Endothelial cell of umbilical vein (primary cell): ENCODE measurements at regions not wholly inside any gene's neighbourhood (a gene's known extent, or its start where the extent isn't known, plus 50 kb on each side); places are given as distances from the start of the nearest gene placed in this dataset.

Experiments
- BruUV-seq: library from RNA; stranded (reverse); fragments of 400-500 nt; replicated peaks from 2 replicates; lab custom pipeline; 2021; lab: Mats Ljungman, UMichigan
- CTCF ChIA-PET: fragments of 300-600, 350-600 bp; sonication (Branson Sonifier 250); formaldehyde crosslinking; loops from one replicate; lab custom pipeline; 2021; ENCODE audit warnings: antibody characterized with exemption, inconsistent platforms; lab: Charles Lee
- POLR2A ChIA-PET: fragments of 300-600, 350-600 bp; sonication (Branson Sonifier 250); formaldehyde crosslinking; loops from one replicate; lab custom pipeline; 2021; ENCODE audit warnings: antibody characterized with exemption, inconsistent platforms; lab: Charles Lee
- DNase-seq: peaks from one replicate; pipeline ENCODE4 v3.0.0-alpha.2; 2011; ENCODE audit warnings: low read depth, low spot score
- FAIRE-seq: peaks from 2 replicates; lab custom pipeline; 2011; peaks lifted over from hg19 to GRCh38; lab: Jason Lieb, UNC
- H2AFZ ChIP-seq: 2 replicates; pipeline ENCODE4 v1.6.0; 2012; ENCODE audit warnings: low read depth, low read length, control low read depth, inconsistent platforms
- H3K27ac ChIP-seq: 2 replicates; pipeline ENCODE4 v1.5.1; 2011; ENCODE audit warnings: low read depth, mild to moderate bottlenecking, control low read depth, low read length, moderate library complexity; ENCODE audit not compliant: insufficient read depth
- H3K27me3 ChIP-seq, 2 experiments: 2 replicates each; pipeline versions ENCODE4 v1.6.0 to v1.6.1; 2011; ENCODE audit warnings: low read length in 2 of 2, mixed read lengths in 1 of 2; ENCODE audit not compliant: control insufficient read depth in 2 of 2, insufficient read depth in 2 of 2
- H3K36me3 ChIP-seq, 2 experiments: 2 replicates in 1 of 2; 3 replicates in 1 of 2; pipeline ENCODE4 v1.5.1; 2011; ENCODE audit warnings: low read length in 2 of 2, mild to moderate bottlenecking in 1 of 2, moderate library complexity in 1 of 2; ENCODE audit not compliant: control insufficient read depth in 2 of 2, insufficient read depth in 2 of 2; ENCODE audit errors: extremely low read depth in 1 of 2
- H3K4me1 ChIP-seq: 3 replicates; pipeline ENCODE4 v1.5.1; 2011; ENCODE audit warnings: mild to moderate bottlenecking, low read length; ENCODE audit not compliant: control insufficient read depth, insufficient read depth; ENCODE audit errors: extremely low read depth
- H3K4me2 ChIP-seq: 2 replicates; pipeline ENCODE4 v1.6.1; 2011; ENCODE audit warnings: low read length, control low read depth, mixed read lengths; ENCODE audit not compliant: insufficient read depth
- H3K4me3 ChIP-seq, 3 experiments: fragments of 200-600 bp in 1 of 3; sonication (generic), shearing (Covaris generic) in 1 of 3; replicated peaks in 1 of 3; 2 replicates each; pipeline ENCODE4 v1.5.1; 2011 to 2016; ENCODE audit warnings: control low read depth in 3 of 3, low read length in 3 of 3, mild to moderate bottlenecking in 2 of 3, inconsistent platforms in 1 of 3, low read depth in 1 of 3, moderate library complexity in 1 of 3; ENCODE audit not compliant: insufficient read depth in 1 of 3
- H3K79me2 ChIP-seq: 2 replicates; pipeline ENCODE4 v1.6.0; 2012; ENCODE audit warnings: low read length, inconsistent platforms; ENCODE audit not compliant: control insufficient read depth, insufficient read depth
- H3K9ac ChIP-seq: replicated peaks from 2 replicates; pipeline ENCODE3; 2011; ENCODE audit warnings: low read length, control low read depth; ENCODE audit not compliant: insufficient read depth; ENCODE audit errors: extremely low read depth
- H3K9me1 ChIP-seq: replicated peaks from 3 replicates; pipeline ENCODE4 v1.6.0; 2011; ENCODE audit warnings: mild to moderate bottlenecking, low read length; ENCODE audit not compliant: control insufficient read depth, insufficient read depth; ENCODE audit errors: extremely low read depth
- H3K9me3 ChIP-seq: replicated peaks from 2 replicates; pipeline ENCODE4 v1.5.1; 2012; ENCODE audit warnings: low read length, inconsistent platforms; ENCODE audit not compliant: control insufficient read depth, insufficient read depth
- H4K20me1 ChIP-seq: replicated peaks from 2 replicates; pipeline ENCODE3; 2011; ENCODE audit warnings: mild to moderate bottlenecking, low read length; ENCODE audit not compliant: control insufficient read depth, insufficient read depth; ENCODE audit errors: extremely low read depth
- CTCF ChIP-seq, 2 donors: IDR thresholded peaks; 1 replicate in 1 of 2; 2 replicates in 1 of 2; pipeline ENCODE4 v1.5.1; 2011; ENCODE audit warnings: low read length in 2 of 2, mild to moderate bottlenecking in 2 of 2, moderate library complexity in 2 of 2, control low read depth in 1 of 2, inconsistent platforms in 1 of 2, low read depth in 1 of 2; ENCODE audit not compliant: insufficient read depth in 1 of 2; ENCODE audit errors: extremely low read depth in 1 of 2
- EZH2 ChIP-seq: IDR thresholded peaks from 2 replicates; pipeline ENCODE4 v1.6.1; 2012; ENCODE audit warnings: borderline replicate concordance, low read depth, mild to moderate bottlenecking, moderate library complexity, low read length, inconsistent platforms; ENCODE audit not compliant: severe bottlenecking
- FOS ChIP-seq: IDR thresholded peaks from 2 replicates; pipeline ENCODE4 v1.6.1; 2011; ENCODE audit warnings: mild to moderate bottlenecking, low read length, moderate library complexity, borderline replicate concordance; ENCODE audit not compliant: insufficient read depth
- GATA2 ChIP-seq: IDR thresholded peaks from 2 replicates; pipeline ENCODE4 v1.7.0; 2011; ENCODE audit warnings: low read depth, mild to moderate bottlenecking, moderate library complexity, mixed read lengths, low read length; ENCODE audit not compliant: insufficient read length, insufficient read depth
- JUN ChIP-seq: IDR thresholded peaks from 2 replicates; pipeline ENCODE4 v1.6.1; 2011; ENCODE audit warnings: borderline replicate concordance, low read depth; ENCODE audit not compliant: insufficient read length, insufficient read depth
- MAX ChIP-seq: IDR thresholded peaks from 2 replicates; pipeline ENCODE4 v1.6.1; 2011; ENCODE audit not compliant: insufficient read depth, insufficient read length
- MYC ChIP-seq: IDR thresholded peaks from one replicate; pipeline ENCODE4 v1.6.1; 2011; ENCODE audit warnings: mild to moderate bottlenecking, low read depth, low read length
- POLR2A ChIP-seq: IDR thresholded peaks from 2 replicates; pipeline ENCODE4 v1.6.1; 2012; ENCODE audit warnings: low read depth, mild to moderate bottlenecking, control low read depth, low read length
- POLR2AphosphoS5 ChIP-seq: IDR thresholded peaks from 2 replicates; pipeline ENCODE4 v1.6.1; 2012; ENCODE audit warnings: low read depth, mild to moderate bottlenecking, control low read depth, low read length, moderate library complexity; ENCODE audit not compliant: insufficient read depth
- dilution Hi-C: fragments of 300-500 bp; cut with MboI; formaldehyde crosslinking; loops from one replicate; pipeline ENCODE4 v1.15.0; 2019; ENCODE audit warnings: low sequenced_read_pairs; ENCODE audit not compliant: extremely low pct_ligation_motif_present
- intact Hi-C: fragments of 100-400 bp; cut with micrococcal nuclease; formaldehyde crosslinking; loops from one replicate; pipeline ENCODE4 v1.10.0; 2022

- FAIRE-seq (no peak), DNase-seq (no peak)
- H3K9me1 ChIP-seq: no peaks in the 10 kb centered on the region
- H3K9ac ChIP-seq: no peak overlapping the region
- no TSS peak for BruUV-seq
- POLR2A ChIA-PET: no interaction called here
- H3K4me2 ChIP-seq: no peak overlapping the region
- CTCF ChIA-PET: no interaction called here
- TF ChIP-seq JUN (no peak), POLR2AphosphoS5 (no peak), POLR2A (no peak), EZH2 (no peak), CTCF (IDR thresholded peaks at IDR 0.05; ENCODE audit: extremely low read depth in 1 of 2, insufficient read depth in 1 of 2, low read depth in 1 of 2, low read length in 2 of 2) (no peak), MYC (no peak), MAX (no peak), FOS (no peak), GATA2 (no peak)
- dilution Hi-C loops: no loop called here
- H4K20me1 ChIP-seq: no peaks in the 10 kb centered on the region
- H3K27ac ChIP-seq: no peak overlapping the region
- H3K4me1 ChIP-seq: no peaks in the 10 kb centered on the region
- H3K79me2 ChIP-seq: no peaks in the 10 kb centered on the region
- no peaks in the 10 kb centered on the region for H3K27me3 ChIP-seq
- H3K36me3 ChIP-seq: no peaks in the 10 kb centered on the region
- intact Hi-C loops: no loop called here
- no peak overlapping the region for H3K4me3 ChIP-seq
- H2AFZ ChIP-seq: no peak overlapping the region
- H3K9me3 ChIP-seq: peaks cover 3% of the 10 kb centered on the region
Measured at GRCh38 chr20:60123096-60123495, 164.9 kb downstream of the CDH26 start.
